ENCODE measurements at regions not wholly inside any gene's neighbourhood (a gene's known extent, or its start where the extent isn't known, plus 50 kb on each side); places are given as distances from the start of the nearest gene placed in this dataset.

- no peak for DNase-seq
- intact Hi-C loops (cut with DNase I), result no loop called here
- no peak for ATAC-seq (ENCODE audit: poor library complexity)
These were observed 52.0 kb downstream of the MAGEF1 start for GRCh38 chr3:184659797-184660301.

- DNase-seq, result no peak
- peak; percentile 51 for ATAC-seq (ENCODE audit: poor library complexity)
- intact Hi-C loops (cut with DNase I), result no loop called here
These were observed 53.5 kb downstream of the MAGEF1 start for GRCh38 chr3:184658223-184658928.

GRCh38 chr3:184656829-184657681 lies 54.8 kb downstream of the MAGEF1 start:
- DNase-seq, result no peak
- intact Hi-C loops (cut with DNase I), result no loop called here

GRCh38 chr3:184656458-184656828 lies 55.4 kb downstream of the MAGEF1 start:
- no peak for ATAC-seq (ENCODE audit: poor library complexity)
- no peak for DNase-seq
- intact Hi-C loops (cut with DNase I), result no loop called here

More at GRCh38 chr3:184656829-184657681, 54.8 kb downstream of the MAGEF1 start:
- ATAC-seq (ENCODE audit: poor library complexity), result no peak

GRCh38 chr3:184655597-184655996 lies 56.3 kb downstream of the MAGEF1 start:
- intact Hi-C loops (cut with DNase I), result no loop called here
- no peak for DNase-seq

GRCh38 chr3:184654375-184654774 lies 57.5 kb downstream of the MAGEF1 start:
- no peak for ATAC-seq (ENCODE audit: poor library complexity)
- intact Hi-C loops (cut with DNase I), result no loop called here
- no peak for DNase-seq

More at GRCh38 chr3:184655597-184655996, 56.3 kb downstream of the MAGEF1 start:
- ATAC-seq (ENCODE audit: poor library complexity), result no peak

GRCh38 chr3:184652465-184652864 lies 59.4 kb downstream of the MAGEF1 start:
- intact Hi-C loops (cut with DNase I), result no loop called here
- DNase-seq (no peak), ATAC-seq (ENCODE audit: poor library complexity) (peak; percentile 8)

- ATAC-seq (ENCODE audit: poor library complexity) (peak; percentile 40), DNase-seq (no peak)
- intact Hi-C loops (cut with DNase I), result no loop called here
These were observed 60.0 kb downstream of the MAGEF1 start for GRCh38 chr3:184651904-184652303.

- DNase-seq (no peak), ATAC-seq (ENCODE audit: poor library complexity) (no peak)
- intact Hi-C loops (cut with DNase I), result no loop called here
These were observed 63.2 kb downstream of the MAGEF1 start for GRCh38 chr3:184648636-184649035.

GRCh38 chr3:184647405-184647936 lies 64.4 kb downstream of the MAGEF1 start:
- ATAC-seq (ENCODE audit: poor library complexity) (peak; percentile 38), DNase-seq (no peak)
- intact Hi-C loops (cut with DNase I), result no loop called here

- ATAC-seq (ENCODE audit: poor library complexity) (no peak), DNase-seq (no peak)
- intact Hi-C loops (cut with DNase I), result no loop called here
These were observed 66.5 kb downstream of the MAGEF1 start for GRCh38 chr3:184645336-184645735.

- no peak for DNase-seq
- intact Hi-C loops (cut with DNase I), result no loop called here
- no peak for ATAC-seq (ENCODE audit: poor library complexity)
These were observed 68.4 kb downstream of the MAGEF1 start for GRCh38 chr3:184643442-184643841.

- no peak for DNase-seq
- intact Hi-C loops (cut with DNase I), result no loop called here
- ATAC-seq (ENCODE audit: poor library complexity), result no peak
These were observed 69.1 kb downstream of the MAGEF1 start for GRCh38 chr3:184642631-184643285.

- ATAC-seq (ENCODE audit: poor library complexity) (no peak), DNase-seq (no peak)
- intact Hi-C loops (cut with DNase I), result no loop called here
These were observed 70.4 kb downstream of the MAGEF1 start for GRCh38 chr3:184641430-184641829.

GRCh38 chr3:184639351-184639750 lies 72.5 kb downstream of the MAGEF1 start:
- ATAC-seq (ENCODE audit: poor library complexity) (no peak), DNase-seq (no peak)
- intact Hi-C loops (cut with DNase I), result no loop called here

GRCh38 chr3:184637705-184638104 lies 74.2 kb downstream of the MAGEF1 start:
- peak; percentile 44 for ATAC-seq (ENCODE audit: poor library complexity)
- intact Hi-C loops (cut with DNase I), result no loop called here
- no peak for DNase-seq

GRCh38 chr3:184636741-184637316 lies 75.0 kb downstream of the MAGEF1 start:
- no peak for ATAC-seq (ENCODE audit: poor library complexity)
- DNase-seq, result no peak
- intact Hi-C loops (cut with DNase I), result no loop called here

- peak; percentile 4 for ATAC-seq (ENCODE audit: poor library complexity)
- DNase-seq, result no peak
- intact Hi-C loops (cut with DNase I), result no loop called here
These were observed 74.2 kb downstream of the EPHB3 start for GRCh38 chr3:184635774-184636173.

GRCh38 chr3:184635126-184635525 lies 73.5 kb downstream of the EPHB3 start:
- peak; percentile 68 for DNase-seq
- peak; percentile 62 for ATAC-seq (ENCODE audit: poor library complexity)
- intact Hi-C loops (cut with DNase I), result no loop called here
